ENCODE measurements at regions not wholly inside any gene's neighbourhood (a gene's known extent, or its start where the extent isn't known, plus 50 kb on each side); places are given as distances from the start of the nearest gene placed in this dataset.

GRCh38 chr10:118808601-118809356, 54.0 kb upstream of the CACUL1 start (continued):
- TF ChIP-seq MAX (IDR thresholded peaks at IDR 0.05), result no peak
- TF ChIP-seq, protein P1, sequence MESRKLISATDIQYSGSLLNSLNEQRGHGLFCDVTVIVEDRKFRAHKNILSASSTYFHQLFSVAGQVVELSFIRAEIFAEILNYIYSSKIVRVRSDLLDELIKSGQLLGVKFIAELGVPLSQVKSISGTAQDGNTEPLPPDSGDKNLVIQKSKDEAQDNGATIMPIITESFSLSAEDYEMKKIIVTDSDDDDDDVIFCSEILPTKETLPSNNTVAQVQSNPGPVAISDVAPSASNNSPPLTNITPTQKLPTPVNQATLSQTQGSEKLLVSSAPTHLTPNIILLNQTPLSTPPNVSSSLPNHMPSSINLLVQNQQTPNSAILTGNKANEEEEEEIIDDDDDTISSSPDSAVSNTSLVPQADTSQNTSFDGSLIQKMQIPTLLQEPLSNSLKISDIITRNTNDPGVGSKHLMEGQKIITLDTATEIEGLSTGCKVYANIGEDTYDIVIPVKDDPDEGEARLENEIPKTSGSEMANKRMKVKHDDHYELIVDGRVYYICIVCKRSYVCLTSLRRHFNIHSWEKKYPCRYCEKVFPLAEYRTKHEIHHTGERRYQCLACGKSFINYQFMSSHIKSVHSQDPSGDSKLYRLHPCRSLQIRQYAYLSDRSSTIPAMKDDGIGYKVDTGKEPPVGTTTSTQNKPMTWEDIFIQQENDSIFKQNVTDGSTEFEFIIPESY (IDR thresholded peaks at IDR 0.05), result no peak
- TF ChIP-seq, protein P2, sequence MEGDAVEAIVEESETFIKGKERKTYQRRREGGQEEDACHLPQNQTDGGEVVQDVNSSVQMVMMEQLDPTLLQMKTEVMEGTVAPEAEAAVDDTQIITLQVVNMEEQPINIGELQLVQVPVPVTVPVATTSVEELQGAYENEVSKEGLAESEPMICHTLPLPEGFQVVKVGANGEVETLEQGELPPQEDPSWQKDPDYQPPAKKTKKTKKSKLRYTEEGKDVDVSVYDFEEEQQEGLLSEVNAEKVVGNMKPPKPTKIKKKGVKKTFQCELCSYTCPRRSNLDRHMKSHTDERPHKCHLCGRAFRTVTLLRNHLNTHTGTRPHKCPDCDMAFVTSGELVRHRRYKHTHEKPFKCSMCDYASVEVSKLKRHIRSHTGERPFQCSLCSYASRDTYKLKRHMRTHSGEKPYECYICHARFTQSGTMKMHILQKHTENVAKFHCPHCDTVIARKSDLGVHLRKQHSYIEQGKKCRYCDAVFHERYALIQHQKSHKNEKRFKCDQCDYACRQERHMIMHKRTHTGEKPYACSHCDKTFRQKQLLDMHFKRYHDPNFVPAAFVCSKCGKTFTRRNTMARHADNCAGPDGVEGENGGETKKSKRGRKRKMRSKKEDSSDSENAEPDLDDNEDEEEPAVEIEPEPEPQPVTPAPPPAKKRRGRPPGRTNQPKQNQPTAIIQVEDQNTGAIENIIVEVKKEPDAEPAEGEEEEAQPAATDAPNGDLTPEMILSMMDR (IDR thresholded peaks at IDR 0.05; ENCODE audit: low read depth, low read length, missing input control), result no peak

- H3K9ac ChIP-seq (ENCODE audit: low read depth in 1 of 2, low read length in 2 of 2), result no peak overlapping the region
- H3K27me3 ChIP-seq (ENCODE audit: control insufficient read depth in 4 of 4, insufficient read depth in 4 of 4, low read length in 3 of 4), result no peaks in the 10 kb centered on the region
- DNase-seq (ENCODE audit: low spot score), result no peak
- TF ChIP-seq REST (IDR thresholded peaks at IDR 0.05) (no peak), JUND (IDR thresholded peaks at IDR 0.05) (no peak), RAD21 (IDR thresholded peaks at IDR 0.05) (no peak), TAF1 (conservative IDR thresholded peaks at IDR 0.05) (no peak), SP1 (IDR thresholded peaks at IDR 0.05) (no peak), RXRA (IDR thresholded peaks at IDR 0.05) (no peak), FOXA1 (IDR thresholded peaks at IDR 0.05) (no peak)
- TF ChIP-seq, protein P1 (IDR thresholded peaks at IDR 0.05), result no peak
- TF ChIP-seq, protein P3, sequence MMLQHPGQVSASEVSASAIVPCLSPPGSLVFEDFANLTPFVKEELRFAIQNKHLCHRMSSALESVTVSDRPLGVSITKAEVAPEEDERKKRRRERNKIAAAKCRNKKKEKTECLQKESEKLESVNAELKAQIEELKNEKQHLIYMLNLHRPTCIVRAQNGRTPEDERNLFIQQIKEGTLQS (IDR thresholded peaks at IDR 0.05), result no peak
- no peaks in the 10 kb centered on the region for H3K36me3 ChIP-seq (ENCODE audit: control insufficient read depth in 4 of 4, insufficient read depth in 3 of 4, low read depth in 1 of 4, low read length in 3 of 4)
- H3K9me3 ChIP-seq (ENCODE audit: control insufficient read depth in 4 of 4, low read length in 3 of 4), result no peaks in the 10 kb centered on the region
- no peak overlapping the region for H3K4me3 ChIP-seq (ENCODE audit: low read depth in 1 of 3, low read length in 3 of 3)
- peaks cover 0 to 4% (median under 1%) of the 10 kb centered on the region in 4 donors for H3K4me1 ChIP-seq (ENCODE audit: control insufficient read depth in 4 of 4, insufficient read depth in 4 of 4, low read length in 3 of 4)
- no peak overlapping the region for H3K27ac ChIP-seq (ENCODE audit: low read depth in 1 of 2, low read length in 2 of 2)
- whole genome bisulfite sequencing, result 79% methylated on average over 20 of the region's 20 CpGs
Observed at GRCh38 chr10:118809357-118810220, 54.8 kb upstream of the CACUL1 start.
